Body of pancreas (tissue), 4 donors: ENCODE measurements at regions not wholly inside any gene's neighbourhood (a gene's known extent, or its start where the extent isn't known, plus 50 kb on each side); places are given as distances from the start of the nearest gene placed in this dataset.
"Not testable (repeated sequence)": the region's sequence is repeated elsewhere in the genome, so short reads cannot be mapped to it uniquely, and the experiment has no call there.

ENCODE experiments used
- POLR2A ChIP-seq, 3 donors: fragments of 450-650 bp; IDR thresholded peaks; one replicate each; pipeline ENCODE4 v1.6.1; 2016; ENCODE audit warnings: antibody characterized with exemption in 3 of 3, mild to moderate bottlenecking in 2 of 3
- TF ChIP-seq, protein P1 (sequence below), 7 experiments: fragments of 450-650 bp in 4 of 7; fragments of 200-600 bp in 3 of 7; sonication (generic) in 3 of 7; IDR thresholded peaks; one replicate each; pipeline ENCODE4 v1.5.1; 2016 to 2019; ENCODE audit warnings: antibody characterized with exemption in 7 of 7

DNA sequence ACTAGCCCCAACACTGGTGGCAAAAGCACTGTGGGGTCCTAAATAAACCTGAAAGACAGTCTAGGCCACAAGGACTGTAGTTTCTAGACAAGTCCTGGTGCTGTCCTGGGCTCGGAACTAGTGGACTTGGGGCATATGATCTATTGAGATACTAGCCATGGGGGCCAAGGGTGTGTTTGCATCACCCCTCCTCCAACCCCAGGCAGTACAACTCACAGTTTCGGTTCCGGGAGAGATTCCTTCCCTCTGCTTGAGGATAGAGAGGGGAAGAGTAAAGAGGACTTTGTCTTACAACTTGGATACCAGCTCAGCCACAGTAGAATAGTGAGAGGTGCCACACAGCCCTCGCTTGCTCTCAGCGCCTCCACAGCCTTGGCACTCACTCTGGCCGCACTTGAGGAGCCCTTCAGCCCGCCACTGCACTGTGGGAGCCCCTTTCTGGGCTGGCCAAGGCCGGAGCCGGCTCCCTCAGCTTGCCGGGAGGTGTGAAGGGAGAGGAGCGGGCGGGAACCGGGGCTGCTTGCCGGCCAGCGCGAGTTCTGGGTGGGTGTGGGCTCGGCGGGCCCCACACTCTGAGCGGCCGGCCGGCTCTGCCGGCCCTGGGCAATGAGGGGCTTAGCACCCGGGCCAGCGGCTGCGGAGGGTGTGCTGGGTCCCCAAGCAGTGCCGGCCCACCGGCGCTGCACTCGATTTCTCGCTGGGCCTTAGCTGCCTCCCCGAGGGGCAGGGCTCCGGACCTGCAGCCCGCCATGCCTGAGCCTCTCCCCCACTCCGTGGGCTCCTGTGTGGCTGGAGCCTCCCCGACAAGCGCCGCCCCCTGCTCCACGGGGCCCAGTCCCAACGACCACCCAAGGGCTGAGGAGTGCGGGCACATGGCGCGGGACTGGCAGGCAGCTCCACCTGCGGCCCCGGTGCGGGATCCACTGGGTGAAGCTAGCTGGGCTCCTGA lies 222.7 kb upstream of the SEMA3C start:
- TF ChIP-seq POLR2A (IDR thresholded peaks at IDR 0.05) = not testable (repeated sequence)
- TF ChIP-seq, protein P1, sequence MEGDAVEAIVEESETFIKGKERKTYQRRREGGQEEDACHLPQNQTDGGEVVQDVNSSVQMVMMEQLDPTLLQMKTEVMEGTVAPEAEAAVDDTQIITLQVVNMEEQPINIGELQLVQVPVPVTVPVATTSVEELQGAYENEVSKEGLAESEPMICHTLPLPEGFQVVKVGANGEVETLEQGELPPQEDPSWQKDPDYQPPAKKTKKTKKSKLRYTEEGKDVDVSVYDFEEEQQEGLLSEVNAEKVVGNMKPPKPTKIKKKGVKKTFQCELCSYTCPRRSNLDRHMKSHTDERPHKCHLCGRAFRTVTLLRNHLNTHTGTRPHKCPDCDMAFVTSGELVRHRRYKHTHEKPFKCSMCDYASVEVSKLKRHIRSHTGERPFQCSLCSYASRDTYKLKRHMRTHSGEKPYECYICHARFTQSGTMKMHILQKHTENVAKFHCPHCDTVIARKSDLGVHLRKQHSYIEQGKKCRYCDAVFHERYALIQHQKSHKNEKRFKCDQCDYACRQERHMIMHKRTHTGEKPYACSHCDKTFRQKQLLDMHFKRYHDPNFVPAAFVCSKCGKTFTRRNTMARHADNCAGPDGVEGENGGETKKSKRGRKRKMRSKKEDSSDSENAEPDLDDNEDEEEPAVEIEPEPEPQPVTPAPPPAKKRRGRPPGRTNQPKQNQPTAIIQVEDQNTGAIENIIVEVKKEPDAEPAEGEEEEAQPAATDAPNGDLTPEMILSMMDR (IDR thresholded peaks at IDR 0.05) = not testable (repeated sequence)
